ENCODE measurements at regions not wholly inside any gene's neighbourhood (a gene's known extent, or its start where the extent isn't known, plus 50 kb on each side); places are given as distances from the start of the nearest gene placed in this dataset.

DNA sequence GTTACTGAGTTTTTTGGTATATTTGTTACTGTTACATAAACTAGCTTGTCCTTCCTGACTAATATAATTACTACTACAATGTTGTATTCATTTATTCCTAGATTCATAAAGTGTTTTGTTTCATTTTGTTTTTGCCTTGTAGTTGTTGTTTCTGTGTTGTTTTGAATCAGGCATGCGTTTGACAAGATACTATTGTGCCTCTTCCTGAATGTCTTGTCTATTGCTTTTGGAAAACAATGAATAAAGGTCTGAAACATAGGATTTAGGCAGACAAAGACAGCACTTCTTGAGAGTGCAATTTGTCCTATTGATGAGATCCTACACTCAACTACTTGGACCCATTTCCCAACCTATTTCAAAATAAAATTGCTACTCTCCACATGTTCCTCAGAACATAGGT is 630.4 kb upstream of the BOD1L1 start:
- TF ChIP-seq, protein P1, sequence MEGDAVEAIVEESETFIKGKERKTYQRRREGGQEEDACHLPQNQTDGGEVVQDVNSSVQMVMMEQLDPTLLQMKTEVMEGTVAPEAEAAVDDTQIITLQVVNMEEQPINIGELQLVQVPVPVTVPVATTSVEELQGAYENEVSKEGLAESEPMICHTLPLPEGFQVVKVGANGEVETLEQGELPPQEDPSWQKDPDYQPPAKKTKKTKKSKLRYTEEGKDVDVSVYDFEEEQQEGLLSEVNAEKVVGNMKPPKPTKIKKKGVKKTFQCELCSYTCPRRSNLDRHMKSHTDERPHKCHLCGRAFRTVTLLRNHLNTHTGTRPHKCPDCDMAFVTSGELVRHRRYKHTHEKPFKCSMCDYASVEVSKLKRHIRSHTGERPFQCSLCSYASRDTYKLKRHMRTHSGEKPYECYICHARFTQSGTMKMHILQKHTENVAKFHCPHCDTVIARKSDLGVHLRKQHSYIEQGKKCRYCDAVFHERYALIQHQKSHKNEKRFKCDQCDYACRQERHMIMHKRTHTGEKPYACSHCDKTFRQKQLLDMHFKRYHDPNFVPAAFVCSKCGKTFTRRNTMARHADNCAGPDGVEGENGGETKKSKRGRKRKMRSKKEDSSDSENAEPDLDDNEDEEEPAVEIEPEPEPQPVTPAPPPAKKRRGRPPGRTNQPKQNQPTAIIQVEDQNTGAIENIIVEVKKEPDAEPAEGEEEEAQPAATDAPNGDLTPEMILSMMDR (IDR thresholded peaks at IDR 0.05; ENCODE audit: low read depth, low read length), result no peak
- no peak overlapping the region for H3K27ac ChIP-seq
- no peaks in the 10 kb centered on the region for H3K27me3 ChIP-seq (ENCODE audit: insufficient read depth, low read depth, severe bottlenecking)
- DNase-seq, result no peak
- no peaks in the 10 kb centered on the region for H3K36me3 ChIP-seq
- no peak overlapping the region for H3K4me3 ChIP-seq (ENCODE audit: low read depth, low read length)
- H3K9me3 ChIP-seq (ENCODE audit: severe bottlenecking), result peaks cover 2% of the 10 kb centered on the region

- Histone ChIP-seq H3K9me3 (ENCODE audit: severe bottlenecking) (no peaks in the 10 kb centered on the region), H3K27ac (no peak overlapping the region), H3K36me3 (no peaks in the 10 kb centered on the region), H3K27me3 (ENCODE audit: insufficient read depth, low read depth, severe bottlenecking) (no peaks in the 10 kb centered on the region), H3K4me3 (ENCODE audit: low read depth, low read length) (no peak overlapping the region)
- DNase-seq, result no peak
- TF ChIP-seq, protein P1 (IDR thresholded peaks at IDR 0.05; ENCODE audit: low read depth, low read length), result no peak
Measured at GRCh38 chr4:14259936-14260335, 632.4 kb upstream of the BOD1L1 start.

DNA sequence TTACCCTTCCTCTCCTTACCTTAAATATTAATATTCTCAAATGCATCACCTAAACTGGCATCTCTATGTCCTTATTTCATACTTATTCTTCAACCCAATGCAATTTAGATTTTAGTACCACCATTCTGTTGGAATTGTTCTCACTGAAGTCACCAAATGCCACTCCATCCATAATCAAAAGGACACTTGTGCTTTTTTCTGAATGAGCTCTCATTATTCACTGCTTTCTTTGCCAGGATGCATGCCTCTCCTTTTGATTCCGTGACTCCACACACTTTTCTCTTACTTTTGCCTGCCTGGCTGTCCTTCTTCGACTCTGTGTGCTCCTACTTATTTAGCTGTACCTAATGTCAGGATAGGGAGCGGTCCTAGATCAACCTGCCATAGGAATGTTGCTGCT is 633.1 kb upstream of the BOD1L1 start:
- Histone ChIP-seq H3K27ac (no peak overlapping the region), H3K9me3 (ENCODE audit: severe bottlenecking) (no peaks in the 10 kb centered on the region), H3K27me3 (ENCODE audit: insufficient read depth, low read depth, severe bottlenecking) (no peaks in the 10 kb centered on the region), H3K36me3 (no peaks in the 10 kb centered on the region), H3K4me3 (ENCODE audit: low read depth, low read length) (no peak overlapping the region)
- TF ChIP-seq, protein P1 (IDR thresholded peaks at IDR 0.05; ENCODE audit: low read depth, low read length), result no peak
- DNase-seq, result no peak

- Histone ChIP-seq H3K27me3 (ENCODE audit: insufficient read depth, low read depth, severe bottlenecking) (no peaks in the 10 kb centered on the region), H3K9me3 (ENCODE audit: severe bottlenecking) (no peaks in the 10 kb centered on the region), H3K36me3 (no peaks in the 10 kb centered on the region), H3K4me3 (ENCODE audit: low read depth, low read length) (no peak overlapping the region), H3K27ac (no peak overlapping the region)
- DNase-seq, result no peak
- TF ChIP-seq, protein P1 (IDR thresholded peaks at IDR 0.05; ENCODE audit: low read depth, low read length), result no peak
Measured at GRCh38 chr4:14262221-14262620, 634.7 kb upstream of the BOD1L1 start.

GRCh38 chr4:14264437-14264836 is 636.9 kb upstream of the BOD1L1 start:
- H3K27me3 ChIP-seq (ENCODE audit: insufficient read depth, low read depth, severe bottlenecking), result no peaks in the 10 kb centered on the region
- no peak overlapping the region for H3K27ac ChIP-seq
- H3K9me3 ChIP-seq (ENCODE audit: severe bottlenecking), result no peaks in the 10 kb centered on the region
- TF ChIP-seq, protein P1 (IDR thresholded peaks at IDR 0.05; ENCODE audit: low read depth, low read length), result no peak
- H3K36me3 ChIP-seq, result no peaks in the 10 kb centered on the region
- no peak overlapping the region for H3K4me3 ChIP-seq (ENCODE audit: low read depth, low read length)
- DNase-seq, result peak; percentile 11

- H3K4me3 ChIP-seq (ENCODE audit: low read depth, low read length), result no peak overlapping the region
- H3K9me3 ChIP-seq (ENCODE audit: severe bottlenecking), result no peaks in the 10 kb centered on the region
- H3K27ac ChIP-seq, result no peak overlapping the region
- no peaks in the 10 kb centered on the region for H3K36me3 ChIP-seq
- no peaks in the 10 kb centered on the region for H3K27me3 ChIP-seq (ENCODE audit: insufficient read depth, low read depth, severe bottlenecking)
- DNase-seq, result no peak
- TF ChIP-seq, protein P1 (IDR thresholded peaks at IDR 0.05; ENCODE audit: low read depth, low read length), result no peak
Measured at GRCh38 chr4:14265651-14266050, 638.1 kb upstream of the BOD1L1 start.
